Stimulated activated CD4-positive, alpha-beta T cell treated with anti-CD3 and anti-CD28 coated beads, TNF-alpha, amount 100 ng/mL, for 4 hours (primary cell): ENCODE measurements at regions not wholly inside any gene's neighbourhood (a gene's known extent, or its start where the extent isn't known, plus 50 kb on each side); places are given as distances from the start of the nearest gene placed in this dataset.

Source experiments
- DNase-seq, 3 experiments: peaks; one replicate each; pipeline ENCODE4 v3.0.0-alpha.2; 2020; ENCODE audit warnings: low read depth in 3 of 3

GRCh38 chr4:22021106-22021505, 72.5 kb upstream of the KCNIP4 start:
- DNase-seq, result no peak

- no peak for DNase-seq
These were observed 71.6 kb upstream of the KCNIP4 start for GRCh38 chr4:22020129-22020528.

- no peak for DNase-seq
These were observed 71.1 kb upstream of the KCNIP4 start for GRCh38 chr4:22019676-22020075.

GRCh38 chr4:22014222-22014741, 65.7 kb upstream of the KCNIP4 start:
- no peak for DNase-seq

GRCh38 chr4:22003878-22004277, 55.3 kb upstream of the KCNIP4 start:
- no peak for DNase-seq
